Choroid plexus epithelial cell (primary cell): ENCODE measurements at regions not wholly inside any gene's neighbourhood (a gene's known extent, or its start where the extent isn't known, plus 50 kb on each side); places are given as distances from the start of the nearest gene placed in this dataset.

ENCODE experiments used
- DNase-seq: peaks from one replicate; pipeline ENCODE4 v3.0.0-alpha.2; 2010; ENCODE audit warnings: low read depth
- H3K4me3 ChIP-seq: 2 replicates; pipeline ENCODE4 v1.5.1; 2011; ENCODE audit warnings: low read depth, mild to moderate bottlenecking, control low read depth, low read length, moderate library complexity
- CTCF ChIP-seq: conservative IDR thresholded peaks from 2 replicates; pipeline ENCODE4 v1.5.1; 2011; ENCODE audit warnings: low read depth, mild to moderate bottlenecking, control low read depth, inconsistent platforms, low read length, moderate library complexity

GRCh38 chrX:7759830-7760229 lies 83.1 kb upstream of the VCX start:
- no peak for TF ChIP-seq CTCF
- no peak overlapping the region for H3K4me3 ChIP-seq

DNA sequence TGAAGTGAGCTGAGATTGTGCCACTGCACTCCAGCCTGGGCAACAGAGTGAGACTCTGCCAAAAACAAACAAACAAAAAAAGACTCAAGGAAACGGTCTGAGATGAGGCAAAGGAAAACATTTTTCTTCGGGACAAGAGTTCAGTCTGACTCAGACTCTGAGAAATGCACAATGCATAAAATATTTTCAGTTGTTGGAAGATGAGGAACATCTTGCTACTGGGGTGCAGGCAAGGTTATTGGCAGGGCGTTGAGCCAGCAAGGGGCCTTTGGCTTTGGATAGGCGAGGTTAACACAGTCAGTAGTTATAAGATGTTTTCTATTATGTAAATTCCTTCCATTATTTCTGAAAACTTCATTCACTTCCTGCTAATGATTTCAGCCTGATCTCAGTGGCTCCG lies 96.1 kb upstream of the VCX start:
- DNase-seq = peak; percentile 1
- no peak for TF ChIP-seq CTCF
- no peak overlapping the region for H3K4me3 ChIP-seq

More at GRCh38 chrX:7759830-7760229, 83.1 kb upstream of the VCX start:
- DNase-seq = no peak

GRCh38 chrX:7730071-7730470 lies 112.9 kb upstream of the VCX start:
- TF ChIP-seq CTCF = no peak
- no peak overlapping the region for H3K4me3 ChIP-seq
- no peak for DNase-seq

- no peak for DNase-seq
- no peak overlapping the region for H3K4me3 ChIP-seq
- TF ChIP-seq CTCF = no peak
These were observed 122.5 kb upstream of the VCX start for GRCh38 chrX:7720519-7720918.

DNA sequence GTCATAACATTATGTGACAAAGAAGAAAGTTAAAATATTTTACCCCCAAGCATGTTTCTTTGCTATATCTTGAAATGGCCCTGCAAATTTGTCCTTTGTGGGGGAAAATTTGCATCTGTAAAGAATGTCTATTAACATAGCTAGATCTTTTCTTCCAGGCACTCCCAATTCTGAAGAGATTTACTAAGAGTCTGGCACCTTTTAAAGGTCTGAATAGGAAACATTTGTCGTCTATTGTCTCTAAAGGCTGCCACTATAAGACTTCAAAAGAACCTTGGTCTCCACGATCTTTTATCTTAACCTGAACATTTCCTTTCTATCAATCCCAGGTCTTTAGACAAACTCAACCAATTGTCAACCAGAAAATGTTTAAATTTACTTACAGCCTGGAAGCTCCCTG lies 128.6 kb upstream of the VCX start:
- no peak overlapping the region for H3K4me3 ChIP-seq
- TF ChIP-seq CTCF = no peak
- no peak for DNase-seq

DNA sequence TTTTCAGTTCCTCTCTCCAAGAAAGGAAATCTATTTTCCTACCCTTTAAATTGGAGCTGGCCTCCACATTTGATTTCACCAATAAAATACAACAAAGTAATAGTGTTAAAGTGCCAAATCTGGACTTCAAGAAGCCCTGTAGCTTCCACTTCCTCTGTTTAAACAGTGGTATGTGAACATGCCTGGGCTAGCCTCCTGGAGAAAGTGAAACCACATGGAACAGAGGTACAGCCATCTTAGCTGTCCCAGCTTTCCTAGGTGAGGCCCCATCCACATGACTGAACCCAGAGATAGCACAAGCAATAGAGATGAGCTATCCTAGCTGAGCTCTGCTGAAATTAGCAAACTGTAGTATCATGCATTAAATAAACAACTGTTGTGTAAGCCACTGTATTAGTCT lies 131.8 kb upstream of the VCX start:
- no peak overlapping the region for H3K4me3 ChIP-seq
- no peak for TF ChIP-seq CTCF
- no peak for DNase-seq

DNA sequence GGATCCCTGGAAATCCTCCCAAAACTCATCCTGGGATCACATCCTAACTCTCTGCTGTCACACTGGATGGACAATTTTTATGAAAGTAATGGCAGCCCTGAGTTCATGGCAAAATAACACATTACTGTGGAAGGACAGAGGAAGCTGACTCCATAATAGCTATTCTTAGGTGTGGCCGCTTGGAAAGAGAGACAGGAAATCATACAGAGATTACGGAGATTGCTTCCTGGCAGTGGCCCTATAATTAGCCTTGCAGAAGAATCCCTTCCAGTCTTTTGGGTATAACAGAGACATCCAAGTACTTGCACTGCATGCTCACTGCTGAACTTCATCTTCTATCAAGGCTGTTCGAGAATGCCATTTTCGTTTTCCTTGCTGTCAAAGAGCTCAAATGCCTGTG lies 133.1 kb upstream of the VCX start:
- H3K4me3 ChIP-seq = no peak overlapping the region
- no peak for DNase-seq
- TF ChIP-seq CTCF = no peak
